IMR-90 (cell line): ENCODE measurements at regions not wholly inside any gene's neighbourhood (a gene's known extent, or its start where the extent isn't known, plus 50 kb on each side); places are given as distances from the start of the nearest gene placed in this dataset.
A peak's percentile ranks its signal among the peaks of the same experiment; 100 is the strongest.

ENCODE experiments used
- ATAC-seq: fragments of 200-7000 bp; cut with Tn5 transposase; 2 replicates; pipeline ENCODE4 v1.9.1; 2020; ENCODE audit warnings: low read depth, mild to moderate bottlenecking, moderate library complexity
- BruUV-seq: library from RNA; stranded (reverse); fragments of 400-500 nt; replicated peaks from 2 replicates; lab custom pipeline; 2021; lab: Mats Ljungman, UMichigan
- CTCF ChIA-PET: fragments of 300-600 bp; formaldehyde crosslinking; extraction: SDS; loops from one replicate; lab custom pipeline; 2021; ENCODE audit warnings: antibody characterized with exemption; lab: Yijun Ruan, JAX
- POLR2A ChIA-PET: fragments of 300-600 bp; sonication (Branson Sonifier 250); formaldehyde crosslinking; loops from one replicate; lab custom pipeline; 2022; ENCODE audit warnings: antibody characterized with exemption; ENCODE audit not compliant: unreplicated experiment; lab: Charles Lee
- DNase-seq: peaks from one replicate; pipeline ENCODE4 v3.0.0; 2013
- H2AFZ ChIP-seq: replicated peaks from 2 replicates; pipeline ENCODE3; 2013; ENCODE audit warnings: low read length, mild to moderate bottlenecking; ENCODE audit not compliant: poor library complexity
- H2AK5ac ChIP-seq: 2 replicates; pipeline ENCODE4 v1.6.1; 2013; ENCODE audit warnings: low read depth, low read length, inconsistent platforms
- H2AK9ac ChIP-seq: replicated peaks from 2 replicates; pipeline ENCODE3; 2013; ENCODE audit warnings: mild to moderate bottlenecking, low read depth, low read length, moderate library complexity; ENCODE audit not compliant: poor library complexity
- H2BK120ac ChIP-seq: 2 replicates; pipeline ENCODE4 v1.6.1; 2013; ENCODE audit warnings: low read depth, low read length, inconsistent platforms
- H2BK15ac ChIP-seq: 3 replicates; pipeline ENCODE4 v1.6.1; 2013; ENCODE audit warnings: low read depth, low read length, inconsistent platforms
- H2BK20ac ChIP-seq: 2 replicates; pipeline ENCODE4 v1.6.1; 2013; ENCODE audit warnings: low read depth, mild to moderate bottlenecking, inconsistent platforms, low read length, moderate library complexity
- H2BK5ac ChIP-seq: 2 replicates; pipeline ENCODE4 v1.6.1; 2013; ENCODE audit warnings: mild to moderate bottlenecking, low read depth, low read length, inconsistent platforms; ENCODE audit not compliant: poor library complexity, severe bottlenecking
- H3K14ac ChIP-seq: replicated peaks from 2 replicates; pipeline ENCODE4 v1.6.1; 2013; ENCODE audit warnings: low read depth, low read length, inconsistent platforms
- H3K18ac ChIP-seq: 2 replicates; pipeline ENCODE4 v1.6.1; 2013; ENCODE audit warnings: low read depth, low read length, control low read depth
- H3K23ac ChIP-seq: 2 replicates; pipeline ENCODE4 v1.6.1; 2013; ENCODE audit warnings: low read depth, low read length, inconsistent platforms
- H3K27ac ChIP-seq: 2 replicates; pipeline ENCODE4 v1.5.1; 2013; ENCODE audit warnings: mild to moderate bottlenecking, control low read depth, low read length; ENCODE audit not compliant: insufficient read depth
- H3K27me3 ChIP-seq: 2 replicates; pipeline ENCODE4 v1.6.1; 2013; ENCODE audit warnings: low read length; ENCODE audit not compliant: control insufficient read depth, insufficient read depth
- H3K36me3 ChIP-seq: 2 replicates; pipeline ENCODE4 v1.6.1; 2013; ENCODE audit warnings: low read length, mixed read lengths; ENCODE audit not compliant: control insufficient read depth, insufficient read depth
- H3K4ac ChIP-seq: 2 replicates; pipeline ENCODE4 v1.6.1; 2013; ENCODE audit warnings: low read depth, low read length, inconsistent platforms
- H3K4me1 ChIP-seq: 2 replicates; pipeline ENCODE4 v1.6.1; 2013; ENCODE audit warnings: low read length, mixed read lengths; ENCODE audit not compliant: control insufficient read depth, insufficient read depth
- H3K4me2 ChIP-seq: 2 replicates; pipeline ENCODE4 v1.6.1; 2013; ENCODE audit warnings: low read depth, mild to moderate bottlenecking, control low read depth, low read length, moderate library complexity
- H3K4me3 ChIP-seq: 2 replicates; pipeline ENCODE4 v1.5.1; 2013; ENCODE audit warnings: low read depth, mild to moderate bottlenecking, control low read depth, low read length, moderate library complexity; ENCODE audit not compliant: insufficient read depth
- H3K56ac ChIP-seq: 2 replicates; pipeline ENCODE4 v1.6.1; 2013; ENCODE audit warnings: low read length, inconsistent platforms; ENCODE audit not compliant: insufficient read depth; ENCODE audit errors: extremely low read depth
- H3K79me1 ChIP-seq, 2 experiments: 2 replicates each; pipeline ENCODE4 v1.6.1; 2013; ENCODE audit warnings: low read length in 2 of 2, inconsistent platforms in 1 of 2, low read depth in 1 of 2
- H3K9ac ChIP-seq: 2 replicates; pipeline ENCODE4 v1.6.1; 2013; ENCODE audit warnings: low read depth, low read length, control low read depth
- H3K9me1 ChIP-seq: 2 replicates; pipeline ENCODE4 v1.6.1; 2013; ENCODE audit warnings: low read length, inconsistent platforms; ENCODE audit not compliant: insufficient read depth
- H3K9me3 ChIP-seq: 2 replicates; pipeline ENCODE4 v1.6.1; 2013; ENCODE audit warnings: low read length; ENCODE audit not compliant: control insufficient read depth, insufficient read depth
- H4K20me1 ChIP-seq: 2 replicates; pipeline ENCODE4 v1.6.1; 2013; ENCODE audit warnings: low read length, inconsistent platforms; ENCODE audit not compliant: insufficient read depth
- H4K5ac ChIP-seq: 2 replicates; pipeline ENCODE4 v1.6.1; 2013; ENCODE audit warnings: mild to moderate bottlenecking, low read depth, low read length, control low read depth
- H4K8ac ChIP-seq, 2 experiments: 2 replicates each; pipeline ENCODE4 v1.6.1; 2013; ENCODE audit warnings: low read depth in 2 of 2, low read length in 2 of 2, control low read depth in 1 of 2, inconsistent platforms in 1 of 2
- H4K91ac ChIP-seq: 2 replicates; pipeline ENCODE4 v1.6.1; 2013; ENCODE audit warnings: low read depth, low read length, inconsistent platforms; ENCODE audit not compliant: insufficient read depth
- BHLHE40 ChIP-seq: fragments of 150-350 bp; IDR thresholded peaks from 2 replicates; pipeline ENCODE4 v1.6.1; 2016; ENCODE audit warnings: mild to moderate bottlenecking, low read depth, low read length
- CHD1 ChIP-seq: IDR thresholded peaks from 2 replicates; pipeline ENCODE4 v1.6.1; 2012; ENCODE audit warnings: low read depth, low read length, improper control_type of control experiment
- RAD21 ChIP-seq: IDR thresholded peaks from 2 replicates; pipeline ENCODE4 v1.6.1; 2012; ENCODE audit warnings: low read length, improper control_type of control experiment
- RCOR1 ChIP-seq: IDR thresholded peaks from 2 replicates; pipeline ENCODE4 v1.6.1; 2012; ENCODE audit warnings: mild to moderate bottlenecking, low read length, improper control_type of control experiment; ENCODE audit not compliant: insufficient replicate concordance
- SMC3 ChIP-seq: fragments of 150-350 bp; IDR thresholded peaks from 2 replicates; pipeline ENCODE4 v1.6.1; 2016; ENCODE audit warnings: low read depth, mild to moderate bottlenecking, antibody characterized with exemption, low read length, moderate library complexity
- WGBS, 2 experiments: methylation state at CpG; one replicate each; pipeline versions ENCODE4 v1.1.5 to v1.1.7; 2013; ENCODE audit warnings: missing lambda C conversion rate in 2 of 2; ENCODE audit not compliant: insufficient read length in 1 of 2; ENCODE audit errors: extremely low coverage in 2 of 2; 5-methylcytosine and 5-hydroxymethylcytosine counted together
- dilution Hi-C: fragments of 300-500 bp; cut with HindIII; formaldehyde crosslinking; loops from one replicate; pipeline ENCODE4 v1.14.3; 2018; ENCODE audit warnings: low sequenced_read_pairs; ENCODE audit not compliant: unreplicated experiment
- in situ Hi-C: fragments of 300-500 bp; cut with MboI; formaldehyde crosslinking; loops from 3 replicates; pipeline ENCODE4 v1.14.3; 2019; ENCODE audit warnings: low sequenced_read_pairs, inconsistent platforms, mixed read lengths
- intact Hi-C: fragments of 100-400 bp; cut with micrococcal nuclease; formaldehyde crosslinking; loops from 2 replicates; pipeline ENCODE4 v1.10.0; 2022
- TF ChIP-seq, protein P1 (sequence below): conservative IDR thresholded peaks from 2 replicates; pipeline ENCODE4 v1.5.1; 2012; ENCODE audit warnings: mild to moderate bottlenecking, low read depth, low read length, improper control_type of control experiment

DNA sequence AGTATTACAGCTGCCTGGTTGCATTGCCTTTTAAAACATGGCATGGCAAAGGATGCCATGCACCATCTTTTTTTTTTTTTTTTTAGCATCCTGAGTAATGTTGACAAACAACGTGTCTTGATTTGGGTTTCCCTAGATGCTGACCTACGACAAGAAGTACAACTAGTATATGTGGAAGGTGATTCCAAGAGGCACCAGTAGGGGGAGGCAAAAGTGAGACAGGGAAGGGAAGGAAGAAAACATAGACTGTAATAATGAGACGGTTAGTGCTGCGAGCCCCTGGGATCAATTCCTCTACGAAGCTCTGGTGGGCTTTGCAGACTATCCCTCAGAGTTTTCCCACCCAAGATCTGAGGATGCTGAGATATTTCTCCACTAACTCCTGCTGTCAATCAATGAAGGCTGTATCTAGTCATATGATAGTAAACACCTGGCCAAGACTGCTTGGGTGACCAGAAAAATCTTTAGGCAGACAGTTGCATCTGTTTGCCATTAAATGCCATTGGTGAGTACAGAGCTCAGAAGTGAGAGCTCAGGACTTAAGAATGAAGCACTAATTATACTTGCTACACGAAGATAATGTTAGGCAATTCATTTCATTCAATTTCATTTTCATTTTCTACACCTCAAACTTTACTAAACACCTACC lies 458.6 kb upstream of the GOT2 start:
- TF ChIP-seq RCOR1 (no peak), BHLHE40 (no peak), RAD21 (peak; percentile 50; the same call in 1 of the 2 replicates), SMC3 (0 out of 2 replicates have a peak, but pooled peaks have one; percentile 28), CHD1 (no peak)
- TF ChIP-seq, protein P1, sequence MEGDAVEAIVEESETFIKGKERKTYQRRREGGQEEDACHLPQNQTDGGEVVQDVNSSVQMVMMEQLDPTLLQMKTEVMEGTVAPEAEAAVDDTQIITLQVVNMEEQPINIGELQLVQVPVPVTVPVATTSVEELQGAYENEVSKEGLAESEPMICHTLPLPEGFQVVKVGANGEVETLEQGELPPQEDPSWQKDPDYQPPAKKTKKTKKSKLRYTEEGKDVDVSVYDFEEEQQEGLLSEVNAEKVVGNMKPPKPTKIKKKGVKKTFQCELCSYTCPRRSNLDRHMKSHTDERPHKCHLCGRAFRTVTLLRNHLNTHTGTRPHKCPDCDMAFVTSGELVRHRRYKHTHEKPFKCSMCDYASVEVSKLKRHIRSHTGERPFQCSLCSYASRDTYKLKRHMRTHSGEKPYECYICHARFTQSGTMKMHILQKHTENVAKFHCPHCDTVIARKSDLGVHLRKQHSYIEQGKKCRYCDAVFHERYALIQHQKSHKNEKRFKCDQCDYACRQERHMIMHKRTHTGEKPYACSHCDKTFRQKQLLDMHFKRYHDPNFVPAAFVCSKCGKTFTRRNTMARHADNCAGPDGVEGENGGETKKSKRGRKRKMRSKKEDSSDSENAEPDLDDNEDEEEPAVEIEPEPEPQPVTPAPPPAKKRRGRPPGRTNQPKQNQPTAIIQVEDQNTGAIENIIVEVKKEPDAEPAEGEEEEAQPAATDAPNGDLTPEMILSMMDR = peak; percentile 41
- Histone ChIP-seq H3K4ac (no peak overlapping the region), H2AK5ac (no peak overlapping the region), H3K9me1 (no peaks in the 10 kb centered on the region), H3K9ac (no peak overlapping the region), H3K14ac (no peak overlapping the region), H3K36me3 (no peaks in the 10 kb centered on the region), H2BK120ac (no peak overlapping the region), H4K5ac (no peak overlapping the region), H4K91ac (no peak overlapping the region), H2BK20ac (no peak overlapping the region), H2BK5ac (no peak overlapping the region), H3K27ac (no peak overlapping the region), H3K4me2 (no peak overlapping the region), H2AFZ (no peak overlapping the region), H3K56ac (no peak overlapping the region), H4K20me1 (no peaks in the 10 kb centered on the region), H3K79me1 (no peaks in the 10 kb centered on the region), H3K9me3 (0 out of 2 replicates have a peak, but pooled peaks cover 3% of the 10 kb centered on the region), H3K4me1 (no peaks in the 10 kb centered on the region), H2AK9ac (no peak overlapping the region), H4K8ac (no peak overlapping the region), H3K4me3 (no peak overlapping the region), H2BK15ac (no peak overlapping the region), H3K18ac (no peak overlapping the region), H3K23ac (no peak overlapping the region), H3K27me3 (no peaks in the 10 kb centered on the region)
- intact Hi-C loops = loop anchor here (10.0 kb wide), 1 partner anchor 1012 kb away; no protein-coding TSS in a partner anchor
- ATAC-seq = peak; percentile 66
- in situ Hi-C loops = no loop called here
- ChIA-PET POLR2A (interaction anchor here (0.6 kb wide), 1 partner anchor 137 kb away, joined by 3 read pairs; no protein-coding TSS in a partner anchor), CTCF (interaction anchor here (0.6 to 0.7 kb wide), 2 partner anchors 213 to 263 kb away, joined by 3 read pairs; no protein-coding TSS in a partner anchor)
- WGBS, 2 experiments = 56% methylated on average over 2 of the region's 6 CpGs; no CpG with 5 or more reads in 1 of the 2 experiments
- BruUV-seq = no TSS peak
- dilution Hi-C loops = no loop called here
- DNase-seq = peak; percentile 11
